GM23248 (cell line): ENCODE measurements at regions not wholly inside any gene's neighbourhood (a gene's known extent, or its start where the extent isn't known, plus 50 kb on each side); places are given as distances from the start of the nearest gene placed in this dataset.

Experiments used
- EZH2 ChIP-seq: fragments of 200-600 bp; sonication (generic); IDR thresholded peaks from 2 replicates; pipeline ENCODE4 v1.6.1; 2018; ENCODE audit warnings: antibody characterized with exemption, mild to moderate bottlenecking; ENCODE audit not compliant: insufficient read depth, poor library complexity, severe bottlenecking
- EZH2phosphoT487 ChIP-seq: fragments of 200-600 bp; sonication (generic); IDR thresholded peaks from 2 replicates; pipeline ENCODE4 v1.6.1; 2018; ENCODE audit warnings: antibody characterized with exemption, moderate library complexity, mild to moderate bottlenecking, low read depth; ENCODE audit not compliant: insufficient read depth

DNA sequence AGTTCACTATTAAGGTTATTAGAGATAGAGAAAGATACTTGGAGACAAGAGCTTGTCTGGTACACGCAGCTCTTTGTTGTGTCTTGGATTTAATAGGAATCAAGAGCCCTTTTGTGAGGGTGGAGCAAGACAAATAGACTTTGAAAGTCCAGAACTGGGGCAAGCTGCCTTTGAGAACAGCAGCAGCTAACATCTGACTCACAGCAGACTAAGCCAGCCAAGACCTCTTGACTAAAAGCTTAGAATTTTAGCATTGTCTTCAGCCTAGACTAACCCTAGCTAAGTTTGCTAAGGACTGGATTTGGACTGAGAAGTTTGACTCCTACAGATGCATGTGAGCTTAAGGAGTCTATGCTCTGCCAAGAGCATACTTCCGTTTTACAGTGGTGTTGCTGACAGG, 201.9 kb upstream of the RBM19 start:
- no peak for TF ChIP-seq EZH2
- no peak for TF ChIP-seq EZH2phosphoT487
